CD8-positive, alpha-beta memory T cell (primary cell): ENCODE measurements at regions not wholly inside any gene's neighbourhood (a gene's known extent, or its start where the extent isn't known, plus 50 kb on each side); places are given as distances from the start of the nearest gene placed in this dataset.
"Not testable (repeated sequence)": the region's sequence is repeated elsewhere in the genome, so short reads cannot be mapped to it uniquely, and the experiment has no call there.

ENCODE experiments used
- CTCF ChIA-PET: fragments of 350-600 bp; sonication (Branson Sonifier 250); formaldehyde crosslinking; loops from one replicate; lab custom pipeline; 2021; ENCODE audit warnings: antibody characterized with exemption; lab: Charles Lee
- POLR2A ChIA-PET: fragments of 350-600 bp; sonication (Branson Sonifier 250); formaldehyde crosslinking; loops from one replicate; lab custom pipeline; 2021; ENCODE audit warnings: antibody characterized with exemption; lab: Charles Lee
- DNase-seq, 5 donors: peaks; one replicate each; pipeline versions ENCODE4 v3.0.0 to v3.0.0-alpha.2; 2020 to 2022; ENCODE audit warnings: mixed read lengths in 1 of 5
- H3K27ac ChIP-seq: one replicate; pipeline ENCODE4 v1.7.0; 2013; ENCODE audit warnings: low read depth, mild to moderate bottlenecking, low read length, moderate library complexity
- H3K27me3 ChIP-seq: 2 replicates; pipeline ENCODE4 v1.7.0; 2013; ENCODE audit warnings: low read length, mild to moderate bottlenecking; ENCODE audit not compliant: insufficient read depth, poor library complexity, severe bottlenecking
- H3K36me3 ChIP-seq: 2 replicates; pipeline ENCODE4 v1.7.0; 2013; ENCODE audit warnings: mild to moderate bottlenecking, low read length, moderate library complexity; ENCODE audit not compliant: insufficient read depth
- H3K4me1 ChIP-seq: 2 replicates; pipeline ENCODE4 v1.7.0; 2013; ENCODE audit warnings: mild to moderate bottlenecking, low read length, moderate library complexity; ENCODE audit not compliant: insufficient read depth
- H3K4me3 ChIP-seq: 2 replicates; pipeline ENCODE4 v1.7.0; 2013; ENCODE audit warnings: mild to moderate bottlenecking, low read length
- H3K9me3 ChIP-seq: 2 replicates; pipeline ENCODE4 v1.7.0; 2013; ENCODE audit warnings: mild to moderate bottlenecking, low read length
- H3K27ac Mint-ChIP-seq, 8 donors: one replicate each; pipeline ENCODE4 v1.8.0; 2020 to 2021; ENCODE audit warnings: mixed read lengths in 8 of 8, mild to moderate bottlenecking in 6 of 8, inconsistent platforms in 3 of 8, moderate library complexity in 3 of 8
- H3K27me3 Mint-ChIP-seq, 2 donors: one replicate each; pipeline ENCODE4 v1.8.0; 2020 to 2021; ENCODE audit warnings: mixed read lengths in 2 of 2, mild to moderate bottlenecking in 1 of 2, moderate library complexity in 1 of 2
- H3K36me3 Mint-ChIP-seq, 3 donors: one replicate each; pipeline ENCODE4 v1.8.0; 2020 to 2021; ENCODE audit warnings: mixed read lengths in 3 of 3, inconsistent platforms in 1 of 3, mild to moderate bottlenecking in 1 of 3
- H3K4me1 Mint-ChIP-seq, 3 donors: one replicate each; pipeline ENCODE4 v1.8.0; 2020 to 2021; ENCODE audit warnings: mixed read lengths in 3 of 3, inconsistent platforms in 1 of 3, mild to moderate bottlenecking in 1 of 3
- H3K4me3 Mint-ChIP-seq, 7 donors: one replicate each; pipeline ENCODE4 v1.8.0; 2020 to 2021; ENCODE audit warnings: mixed read lengths in 7 of 7, mild to moderate bottlenecking in 6 of 7, moderate library complexity in 4 of 7, inconsistent platforms in 2 of 7
- H3K9me3 Mint-ChIP-seq, 5 donors: one replicate each; pipeline ENCODE4 v1.8.0; 2020 to 2022; ENCODE audit warnings: mixed read lengths in 5 of 5, mild to moderate bottlenecking in 3 of 5, moderate library complexity in 2 of 5, inconsistent platforms in 1 of 5

DNA sequence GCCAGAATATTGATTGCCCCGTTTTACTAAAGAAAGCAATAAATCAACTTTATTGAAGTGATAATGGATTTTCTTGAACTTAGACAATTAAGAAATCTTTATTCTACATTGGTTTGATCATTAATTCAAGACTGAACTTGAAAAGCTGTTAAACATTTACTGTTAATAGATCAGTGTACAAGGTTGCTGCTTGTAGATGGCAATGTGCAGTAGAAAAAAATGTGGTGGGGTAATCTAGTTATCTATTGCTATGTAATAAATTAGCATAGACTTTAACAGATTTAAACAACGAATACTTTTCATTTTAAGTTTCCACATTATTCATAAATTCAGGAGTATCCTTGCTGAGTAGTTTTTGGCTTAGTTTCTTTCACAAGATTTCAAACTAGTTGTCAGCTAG lies 612.5 kb downstream of the ACTRT1 start:
- Histone ChIP-seq H3K4me1 (no peaks in the 10 kb centered on the region), H3K27me3 (no peaks in the 10 kb centered on the region), H3K27ac (no peak overlapping the region), H3K9me3 (no peaks in the 10 kb centered on the region), H3K4me3 (no peak overlapping the region), H3K36me3 (no peaks in the 10 kb centered on the region)
- ChIA-PET CTCF (no interaction called here), POLR2A (no interaction called here)
- H3K9me3 Mint-ChIP-seq, result peaks cover 0 to 7% (median 0%) of the 10 kb centered on the region in 5 donors
- no peaks in the 10 kb centered on the region for H3K36me3 Mint-ChIP-seq
- no peaks in the 10 kb centered on the region for H3K4me1 Mint-ChIP-seq
- H3K27me3 Mint-ChIP-seq, result peaks cover 0 to 2% of the 10 kb centered on the region in 2 donors
- no peak overlapping the region for H3K4me3 Mint-ChIP-seq
- DNase-seq, result no peak
- H3K27ac Mint-ChIP-seq, result no peak overlapping the region

DNA sequence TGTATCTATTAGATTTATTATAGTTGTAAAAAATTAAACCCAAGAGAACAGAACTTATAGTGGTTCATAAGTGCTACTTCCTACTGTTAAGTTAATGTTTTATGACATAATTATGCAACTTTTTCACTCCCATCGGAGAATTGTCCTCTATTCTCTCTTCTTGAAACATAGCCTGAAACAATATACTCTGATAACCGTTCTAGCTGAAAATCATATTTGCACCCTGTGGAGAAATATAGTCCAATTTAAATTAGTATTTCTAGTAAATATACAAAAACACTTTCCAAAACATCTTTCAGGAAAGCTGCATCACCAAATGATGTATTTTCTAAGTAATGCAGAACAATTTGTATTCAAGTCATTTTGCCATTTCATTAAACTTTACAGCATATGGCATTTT lies 586.4 kb downstream of the PRR32 start:
- peaks cover 0 to 4% (median 2%) of the 10 kb centered on the region in 5 donors for H3K9me3 Mint-ChIP-seq
- Histone ChIP-seq H3K36me3 (no peaks in the 10 kb centered on the region), H3K27ac (no peak overlapping the region), H3K4me3 (no peak overlapping the region), H3K27me3 (no peaks in the 10 kb centered on the region), H3K4me1 (no peaks in the 10 kb centered on the region), H3K9me3 (no peaks in the 10 kb centered on the region)
- H3K4me3 Mint-ChIP-seq, result no peak overlapping the region
- no peaks in the 10 kb centered on the region for H3K4me1 Mint-ChIP-seq
- CTCF ChIA-PET, result no interaction called here
- H3K36me3 Mint-ChIP-seq, result no peaks in the 10 kb centered on the region
- H3K27ac Mint-ChIP-seq, result no peak overlapping the region
- DNase-seq, result no peak
- POLR2A ChIA-PET, result no interaction called here
- H3K27me3 Mint-ChIP-seq, result peaks cover 0 to 5% of the 10 kb centered on the region in 2 donors

- H3K27me3 ChIP-seq, result no peaks in the 10 kb centered on the region
- no peak overlapping the region for H3K27ac Mint-ChIP-seq
- no peak overlapping the region for H3K27ac ChIP-seq
- H3K9me3 ChIP-seq, result no peaks in the 10 kb centered on the region
- H3K9me3 Mint-ChIP-seq, result peaks cover 0 to 3% (median 2%) of the 10 kb centered on the region in 5 donors
- ChIA-PET CTCF (no interaction called here), POLR2A (no interaction called here)
- no peaks in the 10 kb centered on the region for H3K36me3 ChIP-seq
- DNase-seq, result no peak
- no peak overlapping the region for H3K4me3 ChIP-seq
- H3K4me1 Mint-ChIP-seq, result no peaks in the 10 kb centered on the region
- peaks cover 0 to 7% of the 10 kb centered on the region in 2 donors for H3K27me3 Mint-ChIP-seq
- H3K36me3 Mint-ChIP-seq, result no peaks in the 10 kb centered on the region
- no peaks in the 10 kb centered on the region for H3K4me1 ChIP-seq
- no peak overlapping the region for H3K4me3 Mint-ChIP-seq
Measured at GRCh38 chrX:127404161-127404560, 584.6 kb downstream of the PRR32 start.

- H3K4me1 Mint-ChIP-seq, H3K4me3 Mint-ChIP-seq, DNase-seq, H3K9me3 Mint-ChIP-seq, H3K36me3 Mint-ChIP-seq, H3K27ac Mint-ChIP-seq, H3K4me3 ChIP-seq, H3K9me3 ChIP-seq, H3K4me1 ChIP-seq, CTCF ChIA-PET, H3K27me3 ChIP-seq, H3K27me3 Mint-ChIP-seq, POLR2A ChIA-PET, H3K27ac ChIP-seq, H3K36me3 ChIP-seq: not testable (repeated sequence)
Measured at GRCh38 chrX:127400231-127400630, 580.7 kb downstream of the PRR32 start.

DNA sequence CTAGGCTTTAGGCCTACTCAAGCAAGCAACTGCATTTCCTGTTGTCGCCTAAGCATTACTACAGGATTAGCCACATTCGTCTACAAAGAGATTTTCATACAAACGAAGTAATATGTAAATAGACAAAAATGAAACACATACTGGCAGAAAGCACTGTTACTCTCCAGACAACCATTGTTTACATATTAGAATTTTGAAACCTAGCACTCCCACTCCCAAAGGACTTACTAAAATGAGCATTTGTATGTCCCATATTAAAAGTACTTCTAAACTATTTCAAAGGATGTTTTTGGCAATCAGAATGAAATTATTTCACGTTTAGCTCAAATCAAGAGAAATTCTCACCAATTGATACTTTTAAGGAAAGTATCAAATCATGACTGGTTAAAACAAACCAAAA lies 570.8 kb downstream of the PRR32 start:
- no peaks in the 10 kb centered on the region for H3K27me3 ChIP-seq
- Mint-ChIP-seq H3K9me3 (peaks cover 0 to 4% (median 0%) of the 10 kb centered on the region in 5 donors), H3K4me1 (no peaks in the 10 kb centered on the region), H3K27ac (no peak overlapping the region), H3K36me3 (no peaks in the 10 kb centered on the region), H3K4me3 (no peak overlapping the region), H3K27me3 (no peaks in the 10 kb centered on the region)
- H3K9me3 ChIP-seq, result no peaks in the 10 kb centered on the region
- H3K36me3 ChIP-seq, result no peaks in the 10 kb centered on the region
- CTCF ChIA-PET, result no interaction called here
- no peak for DNase-seq
- no peak overlapping the region for H3K27ac ChIP-seq
- H3K4me1 ChIP-seq, result no peaks in the 10 kb centered on the region
- no peak overlapping the region for H3K4me3 ChIP-seq
- POLR2A ChIA-PET, result no interaction called here

DNA sequence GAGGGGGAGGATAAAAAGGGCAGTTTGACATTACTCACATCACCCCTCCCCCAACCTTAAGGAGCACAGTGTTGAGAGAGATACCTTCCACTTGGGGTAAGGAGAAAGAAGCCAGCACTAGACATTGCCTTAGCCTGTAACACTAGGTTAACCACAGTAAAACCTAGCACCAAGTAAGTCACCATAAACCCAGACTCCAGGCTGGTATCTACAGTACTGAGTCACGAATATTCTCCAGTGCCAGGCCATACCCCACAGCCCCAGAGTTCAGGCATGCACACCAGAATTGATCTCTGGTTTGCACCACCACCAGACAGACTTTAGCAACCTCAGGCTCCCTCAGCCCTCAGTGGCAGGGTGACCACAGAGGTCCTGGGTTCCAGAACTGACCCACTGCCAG lies 570.4 kb downstream of the PRR32 start:
- Histone ChIP-seq H3K27ac (no peak overlapping the region), H3K4me3 (no peak overlapping the region), H3K9me3 (no peaks in the 10 kb centered on the region), H3K36me3 (no peaks in the 10 kb centered on the region), H3K27me3 (no peaks in the 10 kb centered on the region), H3K4me1 (no peaks in the 10 kb centered on the region)
- DNase-seq, result no peak
- Mint-ChIP-seq H3K4me3 (no peak overlapping the region), H3K36me3 (no peaks in the 10 kb centered on the region), H3K4me1 (no peaks in the 10 kb centered on the region), H3K27ac (no peak overlapping the region), H3K27me3 (no peaks in the 10 kb centered on the region), H3K9me3 (peaks cover 0 to 2% (median 0%) of the 10 kb centered on the region in 5 donors)
- ChIA-PET POLR2A (no interaction called here), CTCF (no interaction called here)
